SU-DHL-6 (cell line): ENCODE measurements at regions not wholly inside any gene's neighbourhood (a gene's known extent, or its start where the extent isn't known, plus 50 kb on each side); places are given as distances from the start of the nearest gene placed in this dataset.

Experiments used
- EZH2phosphoT487 ChIP-seq: fragments of 200-600 bp; sonication (generic), shearing (Covaris generic); conservative IDR thresholded peaks from 2 replicates; pipeline ENCODE4 v1.6.1; 2018; ENCODE audit warnings: mild to moderate bottlenecking, antibody characterized with exemption, low read length, moderate library complexity, mixed read lengths
- TF ChIP-seq, protein P1 (sequence below): fragments of 200-600 bp; sonication (generic); IDR thresholded peaks from one replicate; pipeline ENCODE4 v1.5.1; 2017; ENCODE audit warnings: antibody characterized with exemption, mild to moderate bottlenecking, low read length, moderate library complexity; ENCODE audit not compliant: insufficient read depth, poor library complexity, severe bottlenecking

GRCh38 chr3:81439108-81439507, 322.3 kb downstream of the GBE1 start:
- TF ChIP-seq, protein P1, sequence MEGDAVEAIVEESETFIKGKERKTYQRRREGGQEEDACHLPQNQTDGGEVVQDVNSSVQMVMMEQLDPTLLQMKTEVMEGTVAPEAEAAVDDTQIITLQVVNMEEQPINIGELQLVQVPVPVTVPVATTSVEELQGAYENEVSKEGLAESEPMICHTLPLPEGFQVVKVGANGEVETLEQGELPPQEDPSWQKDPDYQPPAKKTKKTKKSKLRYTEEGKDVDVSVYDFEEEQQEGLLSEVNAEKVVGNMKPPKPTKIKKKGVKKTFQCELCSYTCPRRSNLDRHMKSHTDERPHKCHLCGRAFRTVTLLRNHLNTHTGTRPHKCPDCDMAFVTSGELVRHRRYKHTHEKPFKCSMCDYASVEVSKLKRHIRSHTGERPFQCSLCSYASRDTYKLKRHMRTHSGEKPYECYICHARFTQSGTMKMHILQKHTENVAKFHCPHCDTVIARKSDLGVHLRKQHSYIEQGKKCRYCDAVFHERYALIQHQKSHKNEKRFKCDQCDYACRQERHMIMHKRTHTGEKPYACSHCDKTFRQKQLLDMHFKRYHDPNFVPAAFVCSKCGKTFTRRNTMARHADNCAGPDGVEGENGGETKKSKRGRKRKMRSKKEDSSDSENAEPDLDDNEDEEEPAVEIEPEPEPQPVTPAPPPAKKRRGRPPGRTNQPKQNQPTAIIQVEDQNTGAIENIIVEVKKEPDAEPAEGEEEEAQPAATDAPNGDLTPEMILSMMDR = no peak
- TF ChIP-seq EZH2phosphoT487 = no peak
